MM.1S (cell line): ENCODE measurements at regions not wholly inside any gene's neighbourhood (a gene's known extent, or its start where the extent isn't known, plus 50 kb on each side); places are given as distances from the start of the nearest gene placed in this dataset.

Experiments
- CTCF ChIP-seq: fragments of 300-600 bp; sonication (generic); IDR thresholded peaks from 2 replicates; pipeline ENCODE4 v1.5.1; 2016; ENCODE audit warnings: antibody characterized with exemption, low read length, mixed read lengths
- EZH2 ChIP-seq: fragments of 300-600 bp; sonication (generic); optimal IDR thresholded peaks from 2 replicates; pipeline ENCODE3; 2017; ENCODE audit warnings: low read depth, mild to moderate bottlenecking, antibody characterized with exemption, low read length, mixed read lengths
- EZH2phosphoT487 ChIP-seq: fragments of 300-600 bp; sonication (generic); IDR thresholded peaks from 2 replicates; pipeline ENCODE4 v1.6.1; 2018; ENCODE audit warnings: antibody characterized with exemption, low read length

GRCh38 chr20:12591949-12592470 lies 416.8 kb upstream of the SPTLC3 start:
- TF ChIP-seq EZH2phosphoT487 (no peak), CTCF (no peak), EZH2 (no peak)
